ENCODE measurements at regions not wholly inside any gene's neighbourhood (a gene's known extent, or its start where the extent isn't known, plus 50 kb on each side); places are given as distances from the start of the nearest gene placed in this dataset.

DNA sequence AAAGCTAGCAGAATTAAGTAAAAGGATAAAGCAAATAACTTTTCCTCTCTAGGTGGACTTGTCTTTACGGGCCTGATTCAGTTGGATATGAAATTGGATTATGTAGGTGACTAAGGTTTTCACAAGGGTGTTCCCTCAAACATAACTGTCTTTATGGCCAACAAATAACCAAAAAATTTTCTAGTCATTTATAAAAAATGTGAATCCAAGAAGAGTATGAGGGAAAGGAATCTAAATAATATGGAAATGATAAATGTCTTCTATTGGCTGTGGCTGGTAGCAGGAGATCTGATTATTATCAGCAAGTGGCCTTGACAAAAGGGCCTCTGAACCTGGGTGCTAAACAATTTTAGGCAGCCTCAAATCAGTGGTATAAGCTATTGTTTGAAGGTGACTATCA is 594.0 kb upstream of the UBE2E2 start:
- TF ChIP-seq, protein P1, sequence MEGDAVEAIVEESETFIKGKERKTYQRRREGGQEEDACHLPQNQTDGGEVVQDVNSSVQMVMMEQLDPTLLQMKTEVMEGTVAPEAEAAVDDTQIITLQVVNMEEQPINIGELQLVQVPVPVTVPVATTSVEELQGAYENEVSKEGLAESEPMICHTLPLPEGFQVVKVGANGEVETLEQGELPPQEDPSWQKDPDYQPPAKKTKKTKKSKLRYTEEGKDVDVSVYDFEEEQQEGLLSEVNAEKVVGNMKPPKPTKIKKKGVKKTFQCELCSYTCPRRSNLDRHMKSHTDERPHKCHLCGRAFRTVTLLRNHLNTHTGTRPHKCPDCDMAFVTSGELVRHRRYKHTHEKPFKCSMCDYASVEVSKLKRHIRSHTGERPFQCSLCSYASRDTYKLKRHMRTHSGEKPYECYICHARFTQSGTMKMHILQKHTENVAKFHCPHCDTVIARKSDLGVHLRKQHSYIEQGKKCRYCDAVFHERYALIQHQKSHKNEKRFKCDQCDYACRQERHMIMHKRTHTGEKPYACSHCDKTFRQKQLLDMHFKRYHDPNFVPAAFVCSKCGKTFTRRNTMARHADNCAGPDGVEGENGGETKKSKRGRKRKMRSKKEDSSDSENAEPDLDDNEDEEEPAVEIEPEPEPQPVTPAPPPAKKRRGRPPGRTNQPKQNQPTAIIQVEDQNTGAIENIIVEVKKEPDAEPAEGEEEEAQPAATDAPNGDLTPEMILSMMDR (conservative IDR thresholded peaks at IDR 0.05; ENCODE audit: low read depth, low read length), result no peak
- TF ChIP-seq EZH2 (IDR thresholded peaks at IDR 0.05; ENCODE audit: borderline replicate concordance, low read depth, low read length, poor library complexity, severe bottlenecking), result no peak
